ENCODE measurements at regions not wholly inside any gene's neighbourhood (a gene's known extent, or its start where the extent isn't known, plus 50 kb on each side); places are given as distances from the start of the nearest gene placed in this dataset.

DNA sequence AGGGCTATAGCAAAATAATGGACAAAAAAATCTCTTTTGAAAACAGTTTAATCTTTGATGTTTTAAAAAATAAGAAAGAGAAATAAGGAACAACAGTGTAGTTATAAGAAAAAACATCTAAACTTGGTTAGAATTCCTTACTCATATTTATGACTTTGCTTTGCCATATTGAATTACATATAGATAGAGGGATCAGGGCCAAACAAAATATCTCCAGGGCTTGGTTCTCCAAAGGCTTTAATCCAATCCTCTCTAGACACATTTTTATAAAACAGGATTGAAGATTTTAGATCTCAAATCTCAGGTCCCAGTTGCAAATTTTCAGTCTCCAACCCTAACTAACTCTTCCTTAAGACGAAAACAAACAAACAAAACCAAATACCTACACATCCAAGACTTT, 72.6 kb upstream of the RHOBTB1 start:
- TF ChIP-seq, protein P1, sequence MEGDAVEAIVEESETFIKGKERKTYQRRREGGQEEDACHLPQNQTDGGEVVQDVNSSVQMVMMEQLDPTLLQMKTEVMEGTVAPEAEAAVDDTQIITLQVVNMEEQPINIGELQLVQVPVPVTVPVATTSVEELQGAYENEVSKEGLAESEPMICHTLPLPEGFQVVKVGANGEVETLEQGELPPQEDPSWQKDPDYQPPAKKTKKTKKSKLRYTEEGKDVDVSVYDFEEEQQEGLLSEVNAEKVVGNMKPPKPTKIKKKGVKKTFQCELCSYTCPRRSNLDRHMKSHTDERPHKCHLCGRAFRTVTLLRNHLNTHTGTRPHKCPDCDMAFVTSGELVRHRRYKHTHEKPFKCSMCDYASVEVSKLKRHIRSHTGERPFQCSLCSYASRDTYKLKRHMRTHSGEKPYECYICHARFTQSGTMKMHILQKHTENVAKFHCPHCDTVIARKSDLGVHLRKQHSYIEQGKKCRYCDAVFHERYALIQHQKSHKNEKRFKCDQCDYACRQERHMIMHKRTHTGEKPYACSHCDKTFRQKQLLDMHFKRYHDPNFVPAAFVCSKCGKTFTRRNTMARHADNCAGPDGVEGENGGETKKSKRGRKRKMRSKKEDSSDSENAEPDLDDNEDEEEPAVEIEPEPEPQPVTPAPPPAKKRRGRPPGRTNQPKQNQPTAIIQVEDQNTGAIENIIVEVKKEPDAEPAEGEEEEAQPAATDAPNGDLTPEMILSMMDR (IDR thresholded peaks at IDR 0.05) = no peak
- no peak for TF ChIP-seq EZH2 (IDR thresholded peaks at IDR 0.05; ENCODE audit: borderline replicate concordance, insufficient read depth, low read depth, low read length, poor library complexity, severe bottlenecking)

All from B cell (primary cell).